ENCODE measurements at regions not wholly inside any gene's neighbourhood (a gene's known extent, or its start where the extent isn't known, plus 50 kb on each side); places are given as distances from the start of the nearest gene placed in this dataset.

DNA sequence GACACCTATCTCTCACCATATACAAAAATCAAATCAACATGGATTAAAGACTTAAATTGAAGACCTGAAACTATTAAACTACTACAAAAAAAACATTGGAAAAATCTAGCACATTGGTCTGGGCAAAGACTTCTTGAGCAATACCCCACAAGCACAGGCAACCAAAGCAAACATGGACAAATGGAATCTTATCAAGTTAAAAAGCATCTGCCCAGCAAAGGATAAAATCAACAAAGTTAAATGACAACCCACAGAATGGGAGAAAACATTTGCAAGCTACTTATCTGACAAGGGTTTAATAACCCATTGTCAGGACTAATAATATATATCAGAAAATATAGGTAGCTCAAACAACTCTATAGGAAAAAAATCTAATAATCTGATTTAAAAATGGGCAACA lies 415.6 kb downstream of the KLHL13 start:
- TF ChIP-seq CTCF (IDR thresholded peaks at IDR 0.05) (no peak), POLR2A (IDR thresholded peaks at IDR 0.05) (no peak)

Data from adrenal gland (tissue), 5 donors.